ENCODE measurements at regions not wholly inside any gene's neighbourhood (a gene's known extent, or its start where the extent isn't known, plus 50 kb on each side); places are given as distances from the start of the nearest gene placed in this dataset.

DNA sequence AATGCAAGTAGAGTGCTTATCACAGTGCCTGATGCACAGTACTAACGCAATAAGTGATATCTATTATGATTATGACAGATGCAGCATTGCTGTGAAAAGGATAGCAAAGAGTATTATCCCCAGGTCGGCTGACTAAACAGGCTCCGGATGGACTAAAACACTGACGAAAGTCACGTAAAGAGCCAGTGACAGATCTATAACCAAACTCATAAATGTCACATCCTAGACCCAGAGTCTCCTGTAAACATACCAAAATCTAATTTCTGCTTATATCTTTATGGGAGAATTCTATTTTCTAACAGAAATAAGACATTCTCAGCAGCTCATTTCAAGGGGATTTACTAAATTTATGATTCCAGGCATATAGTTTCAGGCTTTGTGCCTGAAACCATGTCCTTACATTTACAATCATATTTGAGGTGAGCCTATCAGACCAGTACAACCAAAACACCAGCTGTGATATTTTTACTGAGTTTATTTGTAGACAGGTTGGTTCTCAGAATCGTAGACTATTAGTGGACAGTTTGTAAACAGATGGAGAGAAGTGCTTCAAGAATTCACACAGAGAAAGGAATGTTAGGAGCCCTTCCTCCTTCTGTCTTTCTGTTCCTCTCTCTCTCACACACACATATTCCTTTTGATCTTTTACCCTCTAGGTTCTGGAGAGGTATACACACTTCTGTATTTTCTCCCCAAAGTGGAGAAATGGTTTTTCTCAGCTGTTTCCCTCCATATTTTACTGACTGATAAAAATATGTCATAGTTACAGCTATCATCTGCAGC, 52.4 kb upstream of the WDR26 start:
- no peak for DNase-seq

GRCh38 chr1:224488806-224489499, 54.4 kb upstream of the WDR26 start:
- no peak for DNase-seq

DNA sequence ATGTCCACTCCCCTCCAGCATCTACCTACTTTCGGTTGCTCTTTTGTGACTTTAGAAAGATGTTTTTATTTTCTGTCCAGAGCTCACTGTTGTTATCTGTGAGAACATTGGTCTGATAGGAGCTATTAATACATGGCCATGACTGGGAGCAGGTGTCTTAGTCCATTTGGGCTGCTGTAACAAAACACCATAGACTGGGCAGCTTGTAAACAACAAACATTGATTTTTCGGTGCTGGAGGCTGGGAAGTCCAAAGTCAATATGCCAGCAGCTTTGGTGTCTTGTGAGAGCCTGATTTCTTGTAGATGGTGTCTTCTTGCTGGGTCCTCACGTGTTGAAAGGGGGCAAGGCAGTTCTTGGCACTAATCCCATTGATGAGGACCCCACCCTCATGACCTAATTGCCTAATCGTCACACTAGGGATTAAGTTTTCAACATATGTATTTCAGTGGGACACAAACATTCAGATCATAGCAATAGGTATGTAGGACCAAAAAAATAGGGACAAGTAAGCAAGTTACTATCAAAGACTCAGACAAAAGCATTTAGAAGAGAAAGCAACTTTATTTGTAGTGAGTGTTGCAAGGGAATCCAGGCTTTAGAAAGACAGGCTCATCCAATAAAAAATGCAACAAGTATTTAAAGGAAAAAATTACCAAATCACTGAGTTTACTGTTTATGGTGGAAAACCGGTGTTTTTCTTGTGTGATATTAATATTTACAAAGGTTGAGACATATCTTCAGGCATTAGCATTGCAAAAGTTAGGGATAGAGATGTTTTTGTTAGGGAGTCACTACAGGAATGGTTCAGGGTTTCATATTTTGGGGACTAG, 55.2 kb upstream of the WDR26 start:
- DNase-seq: no peak

DNA sequence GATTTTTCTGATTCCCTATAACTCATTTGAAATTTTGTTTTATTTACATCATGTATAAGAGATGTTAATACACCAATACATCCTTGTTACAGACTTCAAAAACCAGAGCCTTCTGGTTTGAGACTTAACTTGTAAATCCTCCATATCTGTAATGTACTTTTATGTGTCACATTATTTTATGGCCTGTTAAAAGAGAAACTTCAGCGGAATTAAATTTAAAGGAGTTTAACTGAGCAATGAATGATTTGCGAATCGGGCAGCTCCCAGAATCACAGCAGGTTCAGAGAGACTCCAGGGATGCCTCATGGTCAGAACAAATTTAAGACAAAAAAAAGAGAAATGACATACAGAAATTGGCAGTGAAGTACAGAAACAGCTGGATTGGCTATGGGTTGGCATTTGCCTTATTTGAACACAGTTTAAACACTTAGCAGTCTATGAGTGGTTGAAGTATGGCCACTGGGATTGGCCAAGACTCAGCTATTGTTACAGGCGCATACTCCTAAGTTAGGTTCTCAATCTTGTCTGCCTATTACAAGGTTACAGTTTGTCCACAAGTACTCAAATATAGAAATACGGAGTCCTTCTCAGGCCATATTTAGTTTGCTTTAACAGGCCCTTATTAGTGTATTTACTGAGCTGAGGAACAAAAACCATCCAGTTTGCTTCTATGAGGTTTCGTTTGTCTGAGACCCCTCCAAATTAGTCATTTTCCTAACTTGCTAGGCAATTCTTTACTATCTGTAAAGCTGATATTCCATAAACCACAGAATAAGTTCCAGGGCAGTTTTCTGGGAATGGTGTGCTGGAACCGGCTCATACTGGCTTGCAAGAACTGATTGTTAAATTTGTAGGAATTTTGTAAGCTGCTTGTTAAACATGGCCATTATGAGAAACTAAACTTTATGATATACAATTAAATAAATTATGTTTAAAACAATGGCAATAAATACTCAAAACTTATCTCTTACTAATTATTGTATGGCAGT, 56.2 kb upstream of the WDR26 start:
- no peak for DNase-seq

DNA sequence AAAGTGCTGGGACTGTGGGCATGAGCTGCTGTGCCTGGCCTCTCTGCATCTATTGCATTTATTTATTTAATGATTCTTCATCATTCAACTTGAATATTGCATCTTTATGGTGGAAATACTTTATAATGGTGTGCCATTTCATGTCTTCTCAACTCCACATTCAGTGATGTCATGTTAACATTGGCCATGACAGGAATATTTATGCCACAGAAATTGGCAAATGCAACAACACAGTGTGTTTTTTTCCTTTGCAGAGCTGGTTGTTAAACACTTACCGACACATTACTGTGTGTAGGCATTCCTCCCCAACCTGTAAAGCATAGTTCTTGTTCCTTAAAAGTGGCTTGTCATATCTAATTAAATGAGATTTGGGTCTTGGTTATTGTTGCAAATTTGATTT, 57.4 kb upstream of the WDR26 start:
- no peak for DNase-seq

GRCh38 chr1:224492632-224493031, 58.0 kb upstream of the WDR26 start:
- DNase-seq: no peak

DNA sequence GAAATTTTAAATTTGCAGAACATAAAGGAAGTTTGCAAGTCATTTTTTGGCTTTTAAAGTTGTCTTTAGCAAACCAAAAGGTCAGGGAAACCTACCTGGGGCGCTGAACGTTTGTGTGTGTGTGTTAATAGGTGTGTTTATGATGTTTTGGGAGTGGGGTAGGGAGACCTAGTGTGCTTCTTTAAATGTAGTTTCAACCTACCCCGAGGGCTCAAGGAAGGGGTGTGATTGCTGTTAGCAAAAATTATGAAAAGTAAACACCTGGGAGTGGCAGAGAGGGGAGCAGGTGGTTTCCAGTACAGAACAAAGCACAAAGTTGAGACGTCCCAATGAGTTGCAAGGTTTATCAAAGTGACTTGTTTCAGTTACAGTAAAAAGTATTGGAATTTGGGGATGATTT, 58.7 kb upstream of the WDR26 start:
- DNase-seq: no peak

GRCh38 chr1:224494343-224494742, 59.7 kb upstream of the WDR26 start:
- no peak for DNase-seq

GRCh38 chr1:224495866-224496265, 61.3 kb upstream of the WDR26 start:
- DNase-seq: no peak

DNA sequence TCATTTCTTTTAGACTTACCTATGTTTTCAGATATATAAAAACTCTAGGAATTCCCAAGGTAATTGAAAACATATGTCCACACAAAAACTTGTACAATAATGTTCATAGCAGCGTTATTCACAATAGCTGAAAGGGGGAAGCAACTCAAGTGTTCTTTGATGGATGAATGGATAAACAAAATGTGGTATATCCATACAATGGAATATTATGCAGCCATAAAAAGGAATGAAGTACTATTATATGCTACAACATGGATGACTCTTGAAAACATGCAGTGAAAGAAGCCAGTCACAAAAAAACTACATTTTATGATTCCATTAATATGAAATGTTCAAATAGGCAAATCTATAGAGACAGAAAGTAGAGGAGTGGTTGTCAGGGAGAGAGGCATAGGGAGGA, 62.2 kb upstream of the WDR26 start:
- DNase-seq: no peak

- peak; percentile 77 to 78 for DNase-seq
These were observed 63.3 kb upstream of the WDR26 start for GRCh38 chr1:224497714-224498573.

DNA sequence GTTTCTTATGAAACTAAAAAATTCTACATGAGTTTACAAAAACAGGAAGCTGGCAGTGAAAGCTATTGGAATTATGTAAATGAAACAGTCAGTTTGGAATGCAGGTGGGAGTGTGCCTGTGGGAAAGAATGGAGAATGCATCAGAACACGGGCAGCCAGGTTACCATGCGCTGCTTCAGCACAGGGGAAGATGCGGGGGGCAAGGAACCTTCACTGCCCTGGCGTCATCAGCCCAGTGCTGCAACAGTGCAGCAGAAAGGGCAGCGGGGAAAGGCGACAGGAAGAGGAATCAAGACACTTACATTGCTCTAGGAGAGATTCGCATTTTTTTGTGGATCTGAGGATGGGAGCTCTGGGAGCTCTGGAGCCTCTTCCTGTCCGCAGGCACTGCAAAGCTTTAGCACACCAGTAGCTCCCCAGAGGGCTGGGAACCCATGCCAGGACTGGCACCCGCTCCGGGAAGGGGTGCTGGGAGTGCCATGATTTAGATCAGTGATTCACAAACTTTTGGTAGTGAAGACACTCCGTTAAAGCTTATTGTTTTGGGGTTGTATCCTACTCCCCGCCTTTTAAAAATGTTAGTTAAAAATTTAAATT, 64.1 kb upstream of the WDR26 start:
- DNase-seq: peak in 1 of 2 experiments; percentile 71

DNA sequence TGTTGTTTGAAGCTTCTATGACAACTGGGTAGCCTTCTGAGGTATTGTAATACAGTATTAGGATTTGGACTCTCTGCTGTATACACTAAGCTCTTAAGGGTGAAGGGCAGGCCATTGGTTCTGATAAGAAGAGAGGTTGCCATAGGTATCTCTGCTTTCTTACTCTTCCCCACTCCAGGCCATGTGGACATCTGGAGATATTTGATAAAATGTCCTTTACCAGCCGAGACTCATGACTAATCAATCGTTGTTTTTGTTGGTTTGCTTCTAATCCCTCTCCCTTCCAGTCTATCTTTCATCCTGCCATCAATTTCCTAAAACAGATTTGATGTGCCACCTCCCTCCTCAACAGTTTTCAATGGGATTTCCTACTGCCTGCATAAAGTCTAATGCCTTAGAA, 64.6 kb upstream of the WDR26 start:
- DNase-seq: no peak

GRCh38 chr1:224500796-224501195, 66.2 kb upstream of the WDR26 start:
- DNase-seq: peak; percentile 9 to 24

GRCh38 chr1:224501836-224502235, 67.2 kb upstream of the WDR26 start:
- no peak for DNase-seq

GRCh38 chr1:224502459-224503160, 68.0 kb upstream of the WDR26 start:
- DNase-seq: no peak

DNA sequence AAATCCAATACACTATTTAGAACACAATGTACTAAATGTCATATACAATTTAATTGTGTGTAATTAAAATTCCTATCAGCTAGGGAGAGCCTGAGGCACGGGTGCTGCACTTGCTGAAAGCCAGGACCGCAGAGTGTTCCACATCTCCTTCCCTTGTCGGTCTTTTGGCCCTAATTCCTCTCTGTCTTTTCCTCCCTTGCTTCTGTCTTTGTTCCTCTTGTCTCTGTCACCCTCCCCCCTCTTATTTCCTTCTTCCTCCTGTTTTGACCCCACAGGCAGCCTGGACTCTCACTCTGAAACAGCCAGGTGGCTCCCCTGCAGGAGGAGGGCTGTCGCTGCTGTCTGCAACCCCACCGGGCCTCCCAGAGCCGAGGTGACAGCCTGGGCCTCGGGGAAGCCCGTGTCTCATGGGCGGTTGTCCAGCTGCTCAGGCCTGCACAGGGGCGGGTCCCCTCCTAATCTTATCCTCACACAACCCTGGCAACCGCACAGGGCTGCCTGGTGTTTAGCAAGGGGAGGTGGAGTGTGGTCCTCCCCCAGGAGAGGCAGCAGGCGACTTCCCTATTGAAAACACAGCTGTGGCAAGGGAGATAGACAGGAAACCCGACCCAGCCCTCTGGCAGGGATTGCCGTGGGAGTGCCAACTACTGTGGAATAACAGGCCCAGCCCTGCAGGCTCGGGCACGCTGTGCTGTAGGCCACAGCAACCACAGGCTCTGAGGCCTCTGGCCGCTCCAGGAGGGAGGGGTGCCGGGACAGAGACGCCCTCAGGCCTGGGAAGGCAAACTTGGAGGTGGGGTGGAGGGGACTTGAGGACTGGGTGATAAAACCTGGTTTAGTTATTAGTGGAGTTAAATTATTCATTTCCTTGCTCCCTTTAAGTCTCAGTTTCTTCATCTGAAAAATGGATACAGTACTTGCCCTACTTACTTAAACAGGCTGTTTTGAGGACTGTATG, 68.8 kb upstream of the WDR26 start:
- DNase-seq: peak; percentile 96 to 97

DNA sequence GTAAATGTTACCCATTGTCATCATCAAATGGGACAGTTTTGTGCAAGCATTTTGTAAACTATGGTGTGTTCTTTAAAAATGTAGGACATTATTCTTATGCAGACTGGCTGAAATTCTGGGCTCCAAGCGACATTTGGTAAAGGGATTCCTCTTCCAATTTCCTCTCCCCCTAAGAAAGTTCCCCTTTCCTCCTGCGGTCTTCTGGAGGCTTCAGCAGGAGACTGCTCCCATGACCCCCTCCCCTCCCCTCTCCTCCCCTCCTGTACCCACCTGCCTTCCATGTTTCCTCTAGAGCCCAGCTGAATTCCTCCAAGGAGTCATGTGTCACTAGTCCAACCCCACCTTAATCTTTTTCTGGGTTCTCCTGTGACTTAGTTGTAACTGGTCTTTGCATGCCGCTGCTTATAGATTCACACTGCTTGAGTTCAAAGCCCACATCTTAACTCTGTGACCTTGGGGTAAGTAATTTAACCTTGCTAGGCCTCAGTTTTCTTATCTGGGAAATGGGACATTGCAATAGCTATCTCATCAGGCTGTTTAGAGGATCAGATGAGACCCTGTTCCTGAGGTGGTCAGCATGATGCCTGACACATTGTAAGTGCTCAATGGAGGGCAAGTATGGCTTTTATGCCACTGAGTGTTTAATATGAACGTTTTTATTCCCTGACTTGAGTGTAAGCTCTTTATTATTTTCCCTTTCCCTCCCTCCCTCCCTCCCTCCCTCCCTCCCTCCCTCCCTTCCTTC, 69.9 kb upstream of the WDR26 start:
- peak in 1 of 2 experiments; percentile 29 for DNase-seq
